Urothelium cell line (cell line): ENCODE measurements at regions not wholly inside any gene's neighbourhood (a gene's known extent, or its start where the extent isn't known, plus 50 kb on each side); places are given as distances from the start of the nearest gene placed in this dataset.
A peak's percentile ranks its signal among the peaks of the same experiment; 100 is the strongest.

Experiments used
- DNase-seq: peaks from one replicate; pipeline ENCODE4 v3.0.0; 2011; ENCODE audit warnings: low spot score, mixed read lengths
- FAIRE-seq: peaks from 2 replicates; lab custom pipeline; 2011; peaks lifted over from hg19 to GRCh38; lab: Jason Lieb, UNC

GRCh38 chr1:10895621-10896020, 99.2 kb upstream of the CASZ1 start:
- FAIRE-seq (no peak), DNase-seq (no peak)

- no peak for DNase-seq
- FAIRE-seq = no peak
These were observed 100.2 kb upstream of the CASZ1 start for GRCh38 chr1:10896673-10897072.

DNA sequence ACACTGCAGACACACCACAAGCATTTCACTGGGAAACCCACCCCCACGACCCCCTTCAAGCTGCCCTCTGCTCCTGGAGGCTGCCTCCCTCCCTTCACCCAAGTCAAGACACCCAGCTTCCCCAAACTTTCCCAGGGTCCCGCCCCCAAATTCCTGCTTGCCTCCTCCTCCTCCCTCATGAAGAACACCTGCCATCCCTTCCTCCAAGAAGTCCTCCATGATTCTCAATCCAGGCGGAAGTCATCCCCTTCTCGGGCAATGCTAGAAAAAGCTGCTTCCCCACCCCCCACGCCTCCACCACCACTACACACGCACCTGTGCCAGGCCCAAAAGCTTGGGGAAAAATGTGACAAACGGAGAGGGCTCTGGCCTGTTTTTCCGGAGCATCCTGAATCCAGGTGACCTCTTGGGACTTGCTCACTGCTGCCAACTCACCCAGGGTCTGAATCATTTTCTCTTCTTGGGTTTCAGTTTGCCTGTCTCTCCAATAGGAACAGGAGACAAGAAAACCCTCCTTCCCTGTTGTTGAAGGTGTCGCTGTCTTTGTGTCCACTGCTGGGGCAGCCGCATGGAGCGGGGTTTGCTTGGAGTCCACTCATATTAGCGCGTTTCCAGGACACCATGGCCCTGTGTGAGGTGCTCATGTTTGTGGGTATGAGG, 101.0 kb upstream of the CASZ1 start:
- no peak for DNase-seq
- FAIRE-seq = no peak

- DNase-seq (no peak), FAIRE-seq (no peak)
These were observed 101.7 kb upstream of the CASZ1 start for GRCh38 chr1:10897981-10898728.

DNA sequence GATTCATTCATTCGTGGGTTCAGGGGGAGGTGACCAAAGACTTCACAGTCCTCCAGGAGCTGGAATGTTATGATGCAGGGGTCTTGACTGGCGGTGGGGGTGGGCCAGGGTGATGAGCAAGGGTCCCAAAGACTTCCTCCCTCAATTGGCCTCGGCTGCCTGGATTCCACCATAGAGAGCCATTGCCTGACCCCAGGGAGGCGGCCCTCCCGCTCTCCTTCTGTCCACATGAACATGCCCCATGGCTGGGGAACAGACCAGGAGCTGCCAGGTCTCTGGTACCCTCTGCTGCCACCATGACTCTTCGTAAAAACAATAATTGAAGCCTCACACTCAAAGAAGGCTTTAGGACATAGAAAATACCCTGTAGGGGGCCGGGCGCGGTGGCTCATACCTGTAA, 102.5 kb upstream of the CASZ1 start:
- DNase-seq (no peak), FAIRE-seq (no peak)

GRCh38 chr1:10899490-10900250, 103.2 kb upstream of the CASZ1 start:
- DNase-seq (no peak), FAIRE-seq (no peak)

DNA sequence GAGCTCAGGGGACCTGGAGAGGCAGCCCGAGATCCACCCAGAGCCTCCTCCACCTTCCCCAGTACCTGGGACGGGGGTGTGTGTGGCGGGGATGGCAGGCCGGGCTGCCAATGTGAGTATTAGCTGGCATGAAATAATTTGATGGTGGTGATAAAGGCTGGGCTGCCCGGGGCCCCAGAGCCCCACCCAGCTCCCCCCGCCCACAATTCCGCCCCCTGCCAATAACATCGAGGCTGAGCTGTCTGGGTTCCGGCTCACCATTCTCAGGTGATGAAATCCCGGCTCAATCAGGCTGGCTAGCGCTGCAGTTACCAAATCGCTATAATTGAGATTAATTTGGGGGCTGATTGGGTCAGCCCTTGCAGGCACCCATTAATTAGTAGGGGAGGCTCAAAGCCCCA, 103.8 kb upstream of the CASZ1 start:
- FAIRE-seq = no peak
- no peak for DNase-seq

- DNase-seq (peak; percentile 42), FAIRE-seq (no peak)
These were observed 104.2 kb upstream of the CASZ1 start for GRCh38 chr1:10900691-10901090.

- FAIRE-seq (no peak), DNase-seq (peak; percentile 56)
These were observed 104.8 kb upstream of the CASZ1 start for GRCh38 chr1:10901091-10901890.

DNA sequence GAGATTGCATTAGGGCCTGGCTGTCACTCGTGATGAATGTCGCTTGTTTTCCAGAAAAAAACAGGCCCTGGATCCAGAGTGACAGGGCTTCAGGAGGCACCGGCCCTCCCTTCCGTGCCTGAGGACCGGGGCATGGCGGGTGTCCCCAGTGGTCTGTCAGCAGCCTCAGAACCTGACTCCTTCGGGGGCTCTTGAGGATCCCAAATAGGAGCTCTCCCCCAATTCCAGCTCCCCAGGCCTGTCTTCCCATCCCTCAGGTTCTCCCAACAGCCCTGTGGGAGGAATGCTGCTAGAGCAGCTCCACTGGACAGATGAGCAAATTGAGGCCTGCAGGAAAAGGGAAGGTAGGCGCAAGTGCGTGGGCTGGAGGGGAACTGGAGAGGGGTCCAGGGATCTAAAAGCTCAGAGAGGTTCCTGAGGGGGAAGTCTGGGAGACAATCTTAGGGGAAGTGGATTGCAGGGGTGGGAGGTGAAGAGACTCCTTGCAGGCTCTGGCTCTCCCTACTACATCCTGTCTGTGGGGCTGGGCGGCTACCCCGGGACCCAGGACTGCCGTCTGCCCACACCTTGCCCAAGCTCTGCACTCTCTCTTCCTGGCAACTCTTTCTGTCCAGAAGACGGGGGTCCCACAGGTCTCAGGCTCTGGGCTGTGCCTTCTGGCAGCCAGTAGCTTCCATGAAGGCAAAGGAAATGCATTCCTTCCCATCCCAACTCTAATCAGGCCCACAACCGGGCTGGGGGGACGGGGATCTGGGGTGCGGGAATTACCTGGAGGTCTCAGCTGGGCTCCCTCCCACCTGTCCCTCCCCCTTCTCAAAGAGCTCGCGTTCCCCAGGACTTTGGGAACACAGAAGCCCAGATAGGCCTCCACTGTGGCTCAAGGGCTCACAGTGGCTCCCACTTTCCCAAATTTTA, 105.7 kb upstream of the CASZ1 start:
- FAIRE-seq (no peak), DNase-seq (no peak)

DNA sequence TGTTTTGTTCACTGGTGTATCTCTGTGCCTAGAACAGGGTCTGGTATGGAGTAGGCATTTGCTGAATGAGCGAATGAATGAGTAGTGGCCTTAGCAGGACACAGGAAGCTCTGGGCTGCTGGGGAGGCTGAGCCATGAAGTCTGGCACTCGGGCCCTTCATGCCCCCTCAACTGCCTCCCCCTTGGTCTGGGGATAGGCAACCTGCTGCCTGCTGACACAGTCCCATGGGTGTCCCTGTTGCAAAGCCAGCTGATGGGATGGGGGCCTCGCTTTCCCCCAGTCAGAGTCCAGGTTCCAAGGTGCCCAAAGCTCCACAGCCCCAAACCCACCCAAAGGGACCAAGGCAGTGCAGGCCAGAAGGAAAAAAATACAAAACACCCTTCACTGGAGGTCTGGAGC, 107.0 kb upstream of the CASZ1 start:
- no peak for FAIRE-seq
- no peak for DNase-seq

GRCh38 chr1:10903821-10904220, 107.4 kb upstream of the CASZ1 start:
- no peak for FAIRE-seq
- DNase-seq = peak; percentile 4

GRCh38 chr1:10904396-10905358, 107.8 kb upstream of the TARDBP start:
- FAIRE-seq (no peak), DNase-seq (peak; percentile 2)

DNA sequence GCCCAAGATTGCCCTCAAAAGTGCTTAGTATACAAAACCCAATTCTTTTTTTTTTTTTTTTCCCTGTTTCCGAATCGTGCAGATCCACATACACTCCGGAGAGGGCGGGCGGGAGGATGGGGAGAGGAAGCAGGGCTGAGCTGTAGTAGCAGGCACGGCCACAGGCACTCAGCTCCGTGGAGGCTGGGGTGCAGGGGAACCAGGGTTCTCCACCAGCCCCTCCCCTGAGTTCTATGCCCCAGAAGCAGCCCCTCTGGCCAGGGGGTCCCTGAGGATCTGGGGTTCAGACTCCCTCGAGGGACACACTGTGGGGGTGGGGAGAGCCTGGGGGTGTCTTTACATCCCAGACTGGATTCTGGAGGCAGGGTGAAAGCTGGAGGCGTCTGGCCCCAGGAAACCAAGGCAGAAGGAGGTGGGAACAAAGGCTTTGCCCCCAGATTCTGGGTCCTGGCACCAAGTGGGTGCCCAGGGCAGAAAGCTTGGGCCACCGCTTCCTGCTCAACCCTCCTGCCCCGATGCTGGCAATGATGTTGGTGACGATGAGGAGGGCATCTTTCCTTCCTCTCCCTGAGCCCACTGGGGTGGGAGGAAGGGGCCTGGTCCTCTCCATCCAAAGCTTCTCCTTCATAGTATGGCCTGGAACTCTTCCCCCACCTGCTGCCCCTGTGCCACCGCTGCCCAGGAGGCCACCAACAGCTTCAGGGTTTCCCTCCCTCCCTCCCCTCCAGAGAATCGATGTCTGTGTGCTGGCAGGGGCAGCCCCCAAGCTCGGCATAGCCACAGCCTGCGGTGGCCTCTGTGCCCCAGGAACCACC, 106.4 kb upstream of the TARDBP start:
- DNase-seq = peak; percentile 1
- FAIRE-seq = no peak

DNA sequence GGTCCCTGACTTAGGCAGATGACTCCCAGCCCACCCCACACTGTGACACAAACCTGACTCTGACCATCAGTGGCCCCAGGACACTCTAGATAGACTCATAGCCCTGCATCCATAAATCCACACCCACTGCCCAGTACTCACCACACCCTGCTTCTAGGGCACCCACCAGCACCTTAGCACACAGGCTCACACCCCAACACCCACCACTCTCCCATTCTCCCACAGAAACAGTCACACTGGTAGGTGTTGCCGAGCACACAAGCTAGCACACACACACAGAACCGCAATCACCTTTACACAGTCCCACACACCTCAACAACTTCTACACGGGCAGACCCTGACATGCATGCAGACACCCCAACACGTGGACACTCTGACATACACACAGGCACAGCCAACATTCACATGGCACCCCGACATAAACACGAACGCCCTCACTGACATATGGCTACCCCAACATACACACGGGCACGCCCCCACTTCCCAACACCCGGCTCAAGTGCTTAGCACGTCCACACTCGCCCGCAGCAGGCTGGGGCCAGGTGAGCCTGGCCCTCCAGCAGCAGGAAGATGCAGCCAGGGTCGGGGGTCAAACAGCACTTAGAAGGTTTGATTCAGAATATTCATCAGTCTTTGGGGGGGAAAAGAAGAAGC, 105.5 kb upstream of the TARDBP start:
- DNase-seq (peak; percentile 2), FAIRE-seq (peak; percentile 58)

- no peak for DNase-seq
- no peak for FAIRE-seq
These were observed 104.2 kb upstream of the TARDBP start for GRCh38 chr1:10908266-10908665.
